ENCODE measurements at regions not wholly inside any gene's neighbourhood (a gene's known extent, or its start where the extent isn't known, plus 50 kb on each side); places are given as distances from the start of the nearest gene placed in this dataset.
A peak's percentile ranks its signal among the peaks of the same experiment; 100 is the strongest.

GRCh38 chr1:204763773-204764427, 78.4 kb upstream of the LRRN2 start:
- TF ChIP-seq, protein P1, sequence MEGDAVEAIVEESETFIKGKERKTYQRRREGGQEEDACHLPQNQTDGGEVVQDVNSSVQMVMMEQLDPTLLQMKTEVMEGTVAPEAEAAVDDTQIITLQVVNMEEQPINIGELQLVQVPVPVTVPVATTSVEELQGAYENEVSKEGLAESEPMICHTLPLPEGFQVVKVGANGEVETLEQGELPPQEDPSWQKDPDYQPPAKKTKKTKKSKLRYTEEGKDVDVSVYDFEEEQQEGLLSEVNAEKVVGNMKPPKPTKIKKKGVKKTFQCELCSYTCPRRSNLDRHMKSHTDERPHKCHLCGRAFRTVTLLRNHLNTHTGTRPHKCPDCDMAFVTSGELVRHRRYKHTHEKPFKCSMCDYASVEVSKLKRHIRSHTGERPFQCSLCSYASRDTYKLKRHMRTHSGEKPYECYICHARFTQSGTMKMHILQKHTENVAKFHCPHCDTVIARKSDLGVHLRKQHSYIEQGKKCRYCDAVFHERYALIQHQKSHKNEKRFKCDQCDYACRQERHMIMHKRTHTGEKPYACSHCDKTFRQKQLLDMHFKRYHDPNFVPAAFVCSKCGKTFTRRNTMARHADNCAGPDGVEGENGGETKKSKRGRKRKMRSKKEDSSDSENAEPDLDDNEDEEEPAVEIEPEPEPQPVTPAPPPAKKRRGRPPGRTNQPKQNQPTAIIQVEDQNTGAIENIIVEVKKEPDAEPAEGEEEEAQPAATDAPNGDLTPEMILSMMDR (IDR thresholded peaks at IDR 0.05): peak; percentile 47 to 71 (median 67)
- no peak for TF ChIP-seq POLR2A (IDR thresholded peaks at IDR 0.05)

All from uterus (tissue), 2 donors.